Erythroblast (primary cell): ENCODE measurements at regions not wholly inside any gene's neighbourhood (a gene's known extent, or its start where the extent isn't known, plus 50 kb on each side); places are given as distances from the start of the nearest gene placed in this dataset.

ENCODE experiments used
- GATA1 ChIP-seq: IDR thresholded peaks from 2 replicates; pipeline ENCODE4 v1.6.1; 2011; ENCODE audit warnings: low read depth, mild to moderate bottlenecking, control low read depth, low read length, moderate library complexity
- POLR2A ChIP-seq: IDR thresholded peaks from 2 replicates; pipeline ENCODE4 v1.6.1; 2011; ENCODE audit warnings: mild to moderate bottlenecking, low read length

DNA sequence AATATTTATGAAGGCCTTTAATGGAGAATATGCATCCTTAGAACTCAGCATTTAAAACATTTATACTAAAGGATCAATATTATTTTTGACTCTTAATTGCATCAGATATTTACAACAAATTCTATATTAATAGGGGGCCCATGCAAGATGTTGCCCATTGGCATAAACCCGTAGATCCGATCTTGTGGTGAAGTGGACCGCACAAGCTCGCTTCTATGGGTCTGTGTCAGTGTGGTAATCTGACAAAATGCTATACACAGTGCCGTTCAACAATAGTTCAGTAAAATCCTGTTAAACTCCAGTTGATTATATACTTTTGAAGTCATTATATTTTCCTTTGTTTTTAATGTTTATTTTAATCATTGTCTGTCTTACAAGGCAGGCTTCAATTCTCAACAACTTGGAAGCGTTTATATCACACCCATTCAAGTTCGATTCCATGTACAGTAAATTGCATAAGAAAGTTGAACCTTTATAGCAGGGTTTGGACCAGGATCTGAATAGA lies 809.2 kb downstream of the USP25 start:
- no peak for TF ChIP-seq POLR2A
- no peak for TF ChIP-seq GATA1
